Spleen (tissue), 11 donors: ENCODE measurements at regions not wholly inside any gene's neighbourhood (a gene's known extent, or its start where the extent isn't known, plus 50 kb on each side); places are given as distances from the start of the nearest gene placed in this dataset.

Experiments
- DNase-seq: peaks from one replicate; pipeline ENCODE4 v3.0.0-alpha.2; 2020
- H3K27ac ChIP-seq, 8 donors: fragments of 200-600 bp; sonication (generic) in 7 of 8; 1 replicate in 4 of 8; 2 replicates in 4 of 8; pipeline versions ENCODE4 v1.5.0 to v1.8.0; 2016 to 2021; ENCODE audit warnings: inconsistent platforms in 4 of 8, mild to moderate bottlenecking in 4 of 8, moderate library complexity in 1 of 8
- H3K27me3 ChIP-seq, 7 donors: fragments of 200-600 bp; sonication (generic) in 6 of 7; replicated peaks in 1 of 7; 1 replicate in 4 of 7; 2 replicates in 3 of 7; pipeline versions ENCODE4 v1.5.0 to v1.8.0; 2016 to 2021; ENCODE audit warnings: inconsistent platforms in 3 of 7, mild to moderate bottlenecking in 1 of 7
- H3K36me3 ChIP-seq, 6 donors: fragments of 200-600 bp; sonication (generic) in 5 of 6; 1 replicate in 4 of 6; 2 replicates in 2 of 6; pipeline versions ENCODE4 v1.5.0 to v1.8.0; 2016 to 2021; ENCODE audit warnings: inconsistent platforms in 2 of 6
- H3K4me1 ChIP-seq, 6 donors: fragments of 200-600 bp; sonication (generic) in 5 of 6; 1 replicate in 3 of 6; 2 replicates in 3 of 6; pipeline versions ENCODE4 v1.5.0 to v1.8.0; 2016 to 2021; ENCODE audit warnings: inconsistent platforms in 3 of 6
- H3K4me3 ChIP-seq, 8 donors: fragments of 200-600 bp; sonication (generic) in 7 of 8; 1 replicate in 4 of 8; 2 replicates in 4 of 8; pipeline versions ENCODE4 v1.5.0 to v1.8.0; 2016 to 2021; ENCODE audit warnings: inconsistent platforms in 4 of 8, mild to moderate bottlenecking in 4 of 8, moderate library complexity in 2 of 8
- H3K9me3 ChIP-seq, 8 donors: fragments of 200-600 bp; sonication (generic) in 7 of 8; 1 replicate in 4 of 8; 2 replicates in 4 of 8; pipeline versions ENCODE4 v1.5.0 to v1.8.0; 2016 to 2021; ENCODE audit warnings: inconsistent platforms in 4 of 8
- POLR2A ChIP-seq, 3 donors: fragments of 450-650 bp; IDR thresholded peaks; one replicate each; pipeline ENCODE4 v1.5.1; 2017; ENCODE audit warnings: antibody characterized with exemption in 3 of 3, mild to moderate bottlenecking in 1 of 3
- POLR2AphosphoS5 ChIP-seq, 3 donors: sonication (generic); formaldehyde crosslinking; IDR thresholded peaks; one replicate each; pipeline ENCODE4 v1.5.1; 2017; ENCODE audit warnings: antibody characterized with exemption in 3 of 3
- WGBS, 5 donors: extraction: QIAGEN DNeasy Blood & Tissue Kit in 3 of 5; methylation state at CpG; one replicate each; pipeline versions ENCODE4 v1.1.5 to v1.1.7; 2013 to 2018; 5-methylcytosine and 5-hydroxymethylcytosine counted together
- intact Hi-C: fragments of 100-400 bp; cut with DNase I; formaldehyde crosslinking; loops from one replicate; pipeline ENCODE4 v1.15.0; 2023; ENCODE audit warnings: low total_unique reads
- TF ChIP-seq, protein P1 (sequence below), 11 experiments: fragments of 200-600 bp in 7 of 11; fragments of 450-650 bp in 4 of 11; sonication (generic) in 4 of 11; IDR thresholded peaks in 8 of 11; conservative IDR thresholded peaks in 3 of 11; 1 replicate in 7 of 11; 2 replicates in 4 of 11; pipeline versions ENCODE4 v1.4.0 to v1.8.0; 2016 to 2021; ENCODE audit warnings: antibody characterized with exemption in 11 of 11, inconsistent platforms in 4 of 11, mild to moderate bottlenecking in 1 of 11
- donor health status: healthy with polysubstance abuse.
- donor health status: DM: no; HTN: no; CAD: no; lungs with moderate emphysema.
- donor health status: DM: no; HTN: no; CAD: no.
- donor health status: Bipolar disorder and iron deficiency.
- donor health status: healthy.
- donor health status: DM: no; HTN: no; CAD: no.
- donor health status: DM: yes; HTN: yes; CAD: no.

GRCh38 chr17:27082023-27082774 lies 211.7 kb upstream of the WSB1 start:
- Histone ChIP-seq H3K9me3 (no peaks in the 10 kb centered on the region), H3K4me1 (no peaks in the 10 kb centered on the region), H3K27me3 (peaks cover 0 to 27% (median 0%) of the 10 kb centered on the region in 7 donors), H3K27ac (no peak overlapping the region), H3K4me3 (no peak overlapping the region), H3K36me3 (no peaks in the 10 kb centered on the region)
- 68 to 80% (median 77%) methylated on average over 7 of the region's 7 CpGs for WGBS, 5 donors
- intact Hi-C loops, result no loop called here
- no peak for DNase-seq
- no peak for TF ChIP-seq POLR2A (IDR thresholded peaks at IDR 0.05)
- TF ChIP-seq POLR2AphosphoS5 (IDR thresholded peaks at IDR 0.05), result no peak
- TF ChIP-seq, protein P1, sequence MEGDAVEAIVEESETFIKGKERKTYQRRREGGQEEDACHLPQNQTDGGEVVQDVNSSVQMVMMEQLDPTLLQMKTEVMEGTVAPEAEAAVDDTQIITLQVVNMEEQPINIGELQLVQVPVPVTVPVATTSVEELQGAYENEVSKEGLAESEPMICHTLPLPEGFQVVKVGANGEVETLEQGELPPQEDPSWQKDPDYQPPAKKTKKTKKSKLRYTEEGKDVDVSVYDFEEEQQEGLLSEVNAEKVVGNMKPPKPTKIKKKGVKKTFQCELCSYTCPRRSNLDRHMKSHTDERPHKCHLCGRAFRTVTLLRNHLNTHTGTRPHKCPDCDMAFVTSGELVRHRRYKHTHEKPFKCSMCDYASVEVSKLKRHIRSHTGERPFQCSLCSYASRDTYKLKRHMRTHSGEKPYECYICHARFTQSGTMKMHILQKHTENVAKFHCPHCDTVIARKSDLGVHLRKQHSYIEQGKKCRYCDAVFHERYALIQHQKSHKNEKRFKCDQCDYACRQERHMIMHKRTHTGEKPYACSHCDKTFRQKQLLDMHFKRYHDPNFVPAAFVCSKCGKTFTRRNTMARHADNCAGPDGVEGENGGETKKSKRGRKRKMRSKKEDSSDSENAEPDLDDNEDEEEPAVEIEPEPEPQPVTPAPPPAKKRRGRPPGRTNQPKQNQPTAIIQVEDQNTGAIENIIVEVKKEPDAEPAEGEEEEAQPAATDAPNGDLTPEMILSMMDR (IDR thresholded peaks at IDR 0.05 in 8 of 11, conservative IDR thresholded peaks at IDR 0.05 in 3 of 11), result no peak

DNA sequence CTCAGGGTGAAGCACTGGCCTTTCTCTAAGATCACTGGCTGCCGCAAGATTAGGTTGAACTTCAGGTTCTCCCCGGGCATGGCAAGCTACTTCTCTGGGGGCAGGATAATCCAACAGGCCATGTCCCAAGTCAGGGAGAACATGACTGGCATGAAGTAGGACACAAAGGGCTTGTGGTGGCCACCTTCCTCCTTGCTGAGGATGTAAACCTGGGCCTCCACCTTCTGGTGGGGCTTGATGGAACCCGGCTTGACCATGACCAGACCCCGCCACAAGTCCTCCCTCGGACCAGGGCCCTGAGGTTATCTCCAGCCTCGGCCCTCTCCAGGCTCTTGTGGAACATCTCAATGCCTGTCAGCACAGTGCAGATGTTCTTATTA lies 211.1 kb upstream of the WSB1 start:
- H3K36me3 ChIP-seq, result no peaks in the 10 kb centered on the region
- no peaks in the 10 kb centered on the region for H3K9me3 ChIP-seq
- H3K4me3 ChIP-seq, result no peak overlapping the region
- intact Hi-C loops, result no loop called here
- H3K27me3 ChIP-seq, result peaks cover 0 to 27% (median 0%) of the 10 kb centered on the region in 7 donors
- 82 to 88% (median 87%) methylated on average over 5 to 6 of the region's 6 CpGs for WGBS, 5 donors
- no peak for TF ChIP-seq POLR2A (IDR thresholded peaks at IDR 0.05)
- TF ChIP-seq, protein P1 (IDR thresholded peaks at IDR 0.05 in 8 of 11, conservative IDR thresholded peaks at IDR 0.05 in 3 of 11), result no peak
- no peak for TF ChIP-seq POLR2AphosphoS5 (IDR thresholded peaks at IDR 0.05)
- no peak for DNase-seq
- H3K27ac ChIP-seq, result no peak overlapping the region
- H3K4me1 ChIP-seq, result no peaks in the 10 kb centered on the region

DNA sequence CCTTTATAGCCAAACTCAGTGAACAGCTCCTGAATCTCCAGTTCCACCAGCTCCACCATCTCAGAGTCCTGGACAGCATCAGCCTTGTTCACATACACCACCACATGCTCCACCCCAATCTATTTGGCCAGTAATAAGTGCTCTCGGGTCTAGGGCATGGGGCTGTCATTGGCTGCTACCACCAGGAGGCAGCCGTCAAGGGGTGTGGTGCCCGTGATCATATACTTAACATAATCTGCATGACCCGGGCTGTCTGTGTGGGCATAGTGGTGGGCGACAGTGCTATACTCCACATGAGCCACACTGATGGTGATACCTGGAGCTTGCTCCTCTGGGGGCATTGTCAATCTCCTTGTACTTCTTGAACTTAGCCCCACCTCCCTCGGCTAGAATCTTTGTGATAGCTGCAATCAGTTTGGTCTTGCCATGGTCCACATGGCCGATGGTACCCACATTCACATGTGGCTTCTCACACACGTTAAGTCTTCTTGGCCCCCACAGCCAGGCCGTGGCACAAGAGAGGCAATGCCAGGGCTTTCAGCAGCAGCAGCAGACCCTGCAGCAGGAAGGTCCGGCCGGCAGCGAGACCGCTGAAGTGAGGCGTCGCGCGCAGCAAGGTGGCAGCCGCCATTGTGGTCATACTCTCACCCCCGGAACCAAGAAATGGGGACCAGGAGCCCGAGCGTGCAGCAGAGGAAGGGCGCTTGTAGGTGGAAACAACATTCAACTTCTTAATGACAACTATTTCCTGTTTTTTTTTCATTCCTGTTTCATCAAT lies 210.3 kb upstream of the WSB1 start:
- H3K27me3 ChIP-seq, result peaks cover 0 to 27% (median 0%) of the 10 kb centered on the region in 7 donors
- no peaks in the 10 kb centered on the region for H3K9me3 ChIP-seq
- H3K36me3 ChIP-seq, result no peaks in the 10 kb centered on the region
- intact Hi-C loops, result no loop called here
- no peak for DNase-seq
- 80 to 89% (median 87%) methylated on average over 22 of the region's 22 CpGs for WGBS, 5 donors
- no peaks in the 10 kb centered on the region for H3K4me1 ChIP-seq
- TF ChIP-seq, protein P1 (IDR thresholded peaks at IDR 0.05 in 8 of 11, conservative IDR thresholded peaks at IDR 0.05 in 3 of 11), result no peak
- TF ChIP-seq POLR2AphosphoS5 (IDR thresholded peaks at IDR 0.05) (no peak), POLR2A (IDR thresholded peaks at IDR 0.05) (no peak)
- H3K4me3 ChIP-seq, result no peak overlapping the region
- H3K27ac ChIP-seq, result no peak overlapping the region

DNA sequence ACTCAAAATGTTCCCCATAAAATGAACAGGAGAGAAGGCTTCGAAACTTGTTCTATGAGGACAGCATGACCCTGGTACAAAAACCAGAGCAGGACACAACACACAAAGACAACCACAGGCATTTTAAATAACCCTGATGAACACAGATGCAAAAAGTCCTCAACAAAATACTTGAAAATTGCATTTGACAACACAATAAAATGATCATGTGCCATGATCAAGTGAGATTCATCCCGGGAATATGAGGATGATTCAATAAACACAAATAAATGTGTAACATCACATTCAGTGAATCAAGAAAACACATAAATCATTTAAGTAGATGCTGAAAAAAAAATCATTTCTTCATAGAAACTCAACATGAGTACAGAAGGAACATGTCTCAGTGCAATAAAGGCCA lies 208.4 kb upstream of the WSB1 start:
- WGBS, 5 donors, result 71 to 82% (median 73%) methylated on average over 2 of the region's 2 CpGs
- Histone ChIP-seq H3K9me3 (no peaks in the 10 kb centered on the region), H3K4me3 (no peak overlapping the region), H3K27me3 (peaks cover 0 to 23% (median 0%) of the 10 kb centered on the region in 7 donors), H3K4me1 (no peaks in the 10 kb centered on the region), H3K27ac (no peak overlapping the region), H3K36me3 (no peaks in the 10 kb centered on the region)
- intact Hi-C loops, result no loop called here
- no peak for DNase-seq
- no peak for TF ChIP-seq POLR2AphosphoS5 (IDR thresholded peaks at IDR 0.05)
- TF ChIP-seq POLR2A (IDR thresholded peaks at IDR 0.05), result no peak
- TF ChIP-seq, protein P1 (IDR thresholded peaks at IDR 0.05 in 8 of 11, conservative IDR thresholded peaks at IDR 0.05 in 3 of 11), result no peak
